GM21423 (cell line): ENCODE measurements at regions not wholly inside any gene's neighbourhood (a gene's known extent, or its start where the extent isn't known, plus 50 kb on each side); places are given as distances from the start of the nearest gene placed in this dataset.
A peak's percentile ranks its signal among the peaks of the same experiment; 100 is the strongest.

ENCODE experiments used
- ATAC-seq: cut with Tn5 transposase; IDR thresholded peaks from one replicate; pipeline ENCODE4 v1.9.1; 2021; ENCODE audit warnings: mild to moderate bottlenecking, moderate library complexity; ENCODE audit not compliant: unreplicated experiment

- no peak for ATAC-seq
Observed at GRCh38 chr15:85305050-85305449, 75.4 kb upstream of the AKAP13 start.

- ATAC-seq = no peak
Observed at GRCh38 chr15:85306946-85307686, 73.3 kb upstream of the AKAP13 start.

GRCh38 chr15:85307687-85308045 is 72.7 kb upstream of the AKAP13 start:
- ATAC-seq = no peak

- ATAC-seq = no peak
Observed at GRCh38 chr15:85311647-85312046, 68.8 kb upstream of the AKAP13 start.

GRCh38 chr15:85312486-85312885 is 67.9 kb upstream of the AKAP13 start:
- ATAC-seq = peak; percentile 88

GRCh38 chr15:85312929-85313331 is 67.5 kb upstream of the AKAP13 start:
- peak; percentile 7 for ATAC-seq

GRCh38 chr15:85313339-85313738 is 67.1 kb upstream of the AKAP13 start:
- ATAC-seq = no peak

- no peak for ATAC-seq
Observed at GRCh38 chr15:85314146-85314545, 66.3 kb upstream of the AKAP13 start.

GRCh38 chr15:85314633-85315032 is 65.8 kb upstream of the AKAP13 start:
- ATAC-seq = no peak

- ATAC-seq = no peak
Observed at GRCh38 chr15:85316244-85316934, 64.0 kb upstream of the AKAP13 start.

- ATAC-seq = peak; percentile 88
Observed at GRCh38 chr15:85318048-85318731, 62.2 kb upstream of the AKAP13 start.

- ATAC-seq = no peak
Observed at GRCh38 chr15:85318732-85319076, 61.7 kb upstream of the AKAP13 start.

- no peak for ATAC-seq
Observed at GRCh38 chr15:85324202-85324601, 56.2 kb upstream of the AKAP13 start.

GRCh38 chr15:85325834-85326233 is 54.6 kb upstream of the AKAP13 start:
- no peak for ATAC-seq

GRCh38 chr15:85326291-85326690 is 54.1 kb upstream of the AKAP13 start:
- ATAC-seq = no peak

- ATAC-seq = no peak
Observed at GRCh38 chr15:85327820-85328219, 52.6 kb upstream of the AKAP13 start.

- ATAC-seq = peak; percentile 62
Observed at GRCh38 chr15:85329561-85330422, 50.6 kb upstream of the AKAP13 start.
